H1 (cell line): ENCODE measurements at regions not wholly inside any gene's neighbourhood (a gene's known extent, or its start where the extent isn't known, plus 50 kb on each side); places are given as distances from the start of the nearest gene placed in this dataset.

ENCODE experiments used
- CTCF ChIA-PET: fragments of 300-600 bp; sonication (Branson Sonifier 250); formaldehyde crosslinking; loops from one replicate; lab custom pipeline; 2021; ENCODE audit not compliant: partially characterized antibody; lab: Charles Lee
- POLR2A ChIA-PET: fragments of 300-600 bp; sonication (Branson Sonifier 250); formaldehyde crosslinking; loops from one replicate; lab custom pipeline; 2021; ENCODE audit warnings: inconsistent platforms; ENCODE audit not compliant: partially characterized antibody; lab: Charles Lee
- DNase-seq, 2 experiments: peaks; one replicate each; pipeline versions ENCODE4 v3.0.0 to v3.0.0-alpha.2; 2010 to 2022; ENCODE audit warnings: low spot score in 2 of 2, low read depth in 1 of 2, mixed read lengths in 1 of 2
- FAIRE-seq: peaks from 2 replicates; lab custom pipeline; 2011; peaks lifted over from hg19 to GRCh38; lab: Jason Lieb, UNC
- H2AFZ ChIP-seq: 2 replicates; pipeline ENCODE4 v1.8.1; 2012; ENCODE audit warnings: low read length, inconsistent platforms
- H2AK5ac ChIP-seq: 2 replicates; pipeline ENCODE4 v1.6.1; 2013; ENCODE audit warnings: low read depth, low read length
- H2BK120ac ChIP-seq: replicated peaks from 2 replicates; pipeline ENCODE3; 2013; ENCODE audit warnings: low read depth, low read length, inconsistent platforms
- H2BK12ac ChIP-seq: 2 replicates; pipeline ENCODE4 v1.6.1; 2013; ENCODE audit warnings: low read depth, low read length
- H2BK15ac ChIP-seq: 2 replicates; pipeline ENCODE4 v1.6.1; 2013; ENCODE audit warnings: low read length
- H2BK20ac ChIP-seq: 2 replicates; pipeline ENCODE4 v1.6.1; 2013; ENCODE audit warnings: low read length
- H2BK5ac ChIP-seq: 2 replicates; pipeline ENCODE4 v1.6.1; 2013; ENCODE audit warnings: low read depth, low read length
- H3K14ac ChIP-seq: 2 replicates; pipeline ENCODE4 v1.6.1; 2013; ENCODE audit warnings: inconsistent platforms; ENCODE audit not compliant: insufficient read length
- H3K18ac ChIP-seq: 2 replicates; pipeline ENCODE4 v1.6.1; 2013; ENCODE audit warnings: low read length; ENCODE audit errors: extremely low read depth
- H3K23ac ChIP-seq: 2 replicates; pipeline ENCODE4 v1.6.1; 2013; ENCODE audit warnings: inconsistent platforms; ENCODE audit not compliant: insufficient read length
- H3K23me2 ChIP-seq: 2 replicates; pipeline ENCODE4 v1.6.1; 2013; ENCODE audit warnings: low read depth, low read length
- H3K27ac ChIP-seq: 2 replicates; pipeline ENCODE4 v1.6.1; 2011; ENCODE audit warnings: low read depth, low read length, inconsistent platforms
- H3K27me3 ChIP-seq, 4 experiments: replicated peaks in 1 of 4; 1 replicate in 1 of 4; 2 replicates in 3 of 4; pipeline versions ENCODE4 v1.6.1 to v1.8.1; 2011 to 2013; ENCODE audit warnings: low read length in 3 of 4, mild to moderate bottlenecking in 3 of 4, inconsistent platforms in 2 of 4, mixed read lengths in 2 of 4, moderate library complexity in 1 of 4; ENCODE audit not compliant: control insufficient read depth in 3 of 4, insufficient read depth in 3 of 4; ENCODE audit errors: extremely low read depth in 1 of 4
- H3K36me3 ChIP-seq, 4 experiments: 2 replicates each; pipeline versions ENCODE4 v1.6.1 to v1.8.1; 2011 to 2013; ENCODE audit warnings: mild to moderate bottlenecking in 4 of 4, low read length in 3 of 4, moderate library complexity in 2 of 4, control low read depth in 1 of 4, inconsistent platforms in 1 of 4; ENCODE audit not compliant: insufficient read depth in 4 of 4, control insufficient read depth in 2 of 4
- H3K4ac ChIP-seq: replicated peaks from 2 replicates; pipeline ENCODE3; 2013; ENCODE audit warnings: low read length, low read depth, mixed read lengths, inconsistent platforms; ENCODE audit not compliant: insufficient read length
- H3K4me1 ChIP-seq, 4 experiments: replicated peaks in 1 of 4; 1 replicate in 1 of 4; 2 replicates in 3 of 4; pipeline versions ENCODE4 v1.6.1 to v1.8.1; 2011 to 2013; ENCODE audit warnings: low read length in 3 of 4, inconsistent platforms in 2 of 4, mixed read lengths in 1 of 4; ENCODE audit not compliant: insufficient read depth in 4 of 4, control insufficient read depth in 3 of 4
- H3K4me2 ChIP-seq, 2 experiments: 2 replicates each; pipeline versions ENCODE4 v1.6.1 to v1.8.1; 2011 to 2013; ENCODE audit warnings: low read depth in 2 of 2, low read length in 2 of 2, control low read depth in 1 of 2, inconsistent platforms in 1 of 2, mild to moderate bottlenecking in 1 of 2; ENCODE audit not compliant: insufficient read depth in 1 of 2
- H3K4me3 ChIP-seq, 4 experiments: fragments of 200-600, 300-600 bp in 1 of 4; sonication (generic), shearing (Covaris generic), sonication (Bioruptor Twin) in 1 of 4; 2 replicates each; pipeline versions ENCODE4 v1.5.1 to v1.8.1; 2011 to 2016; ENCODE audit warnings: low read length in 4 of 4, low read depth in 3 of 4, control low read depth in 2 of 4, inconsistent platforms in 2 of 4, mild to moderate bottlenecking in 2 of 4, mixed read lengths in 1 of 4, moderate library complexity in 1 of 4; ENCODE audit not compliant: insufficient read depth in 2 of 4; ENCODE audit errors: extremely low read depth in 1 of 4
- H3K56ac ChIP-seq: replicated peaks from 2 replicates; pipeline ENCODE3; 2013; ENCODE audit warnings: low read depth, mild to moderate bottlenecking, mixed read lengths, low read length, inconsistent platforms; ENCODE audit not compliant: insufficient read length
- H3K79me1 ChIP-seq: 2 replicates; pipeline ENCODE4 v1.6.1; 2013; ENCODE audit warnings: low read depth, low read length, control low read depth
- H3K79me2 ChIP-seq, 2 experiments: 2 replicates each; pipeline versions ENCODE4 v1.6.1 to v1.8.1; 2012 to 2013; ENCODE audit warnings: low read length in 2 of 2, mild to moderate bottlenecking in 2 of 2, inconsistent platforms in 1 of 2; ENCODE audit not compliant: insufficient read depth in 2 of 2, control insufficient read depth in 1 of 2
- H3K9ac ChIP-seq, 4 experiments: replicated peaks in 1 of 4; 1 replicate in 1 of 4; 2 replicates in 3 of 4; pipeline versions ENCODE4 v1.6.1 to v1.8.1; 2011 to 2013; ENCODE audit warnings: low read depth in 3 of 4, low read length in 3 of 4, control low read depth in 2 of 4, mild to moderate bottlenecking in 2 of 4, moderate library complexity in 2 of 4, inconsistent platforms in 1 of 4; ENCODE audit errors: extremely low read depth in 1 of 4
- H3K9me3 ChIP-seq, 2 experiments: 2 replicates each; pipeline versions ENCODE4 v1.6.1 to v1.8.1; 2012 to 2013; ENCODE audit warnings: mild to moderate bottlenecking in 2 of 2, moderate library complexity in 2 of 2, control low read depth in 1 of 2, inconsistent platforms in 1 of 2, low read depth in 1 of 2, low read length in 1 of 2, mixed read lengths in 1 of 2; ENCODE audit not compliant: insufficient read depth in 2 of 2
- H4K20me1 ChIP-seq, 2 experiments: replicated peaks in 1 of 2; 2 replicates each; pipeline versions ENCODE3 to v1.8.1; 2011 to 2013; ENCODE audit warnings: inconsistent platforms in 2 of 2, low read length in 2 of 2, mild to moderate bottlenecking in 1 of 2; ENCODE audit not compliant: insufficient read depth in 2 of 2, control insufficient read depth in 1 of 2
- H4K5ac ChIP-seq: 2 replicates; pipeline ENCODE4 v1.6.1; 2013; ENCODE audit warnings: low read length, low read depth, mixed read lengths, inconsistent platforms; ENCODE audit not compliant: insufficient read length
- H4K8ac ChIP-seq: 2 replicates; pipeline ENCODE4 v1.8.0; 2013; ENCODE audit warnings: mild to moderate bottlenecking, moderate library complexity, low read length, inconsistent platforms; ENCODE audit not compliant: insufficient read depth; ENCODE audit errors: extremely low read depth
- H4K91ac ChIP-seq: replicated peaks from 2 replicates; pipeline ENCODE3; 2013; ENCODE audit warnings: low read length, mixed read lengths, inconsistent platforms; ENCODE audit not compliant: insufficient read length
- ASH2L ChIP-seq: fragments of 200-600, 300-600 bp; sonication (generic); IDR thresholded peaks from one replicate; pipeline ENCODE4 v1.7.1; 2017; ENCODE audit warnings: low read length
- CBX5 ChIP-seq: fragments of 300-800, 300-1000 bp; sonication (generic); IDR thresholded peaks from 2 replicates; pipeline ENCODE4 v1.7.1; 2016; ENCODE audit warnings: antibody characterized with exemption, low read length, low read depth
- EP300 ChIP-seq, 2 experiments: IDR thresholded peaks; 1 replicate in 1 of 2; 2 replicates in 1 of 2; pipeline ENCODE4 v1.6.1; 2011 to 2012; ENCODE audit warnings: low read depth in 2 of 2, low read length in 2 of 2, mild to moderate bottlenecking in 2 of 2, borderline replicate concordance in 1 of 2, inconsistent platforms in 1 of 2, moderate library complexity in 1 of 2
- GABPA ChIP-seq: IDR thresholded peaks from 2 replicates; pipeline ENCODE4 v1.6.1; 2011; ENCODE audit warnings: mild to moderate bottlenecking, low read length, moderate library complexity, borderline replicate concordance; ENCODE audit not compliant: insufficient read depth
- KDM1A ChIP-seq: fragments of 200-600, 300-600 bp; sonication (generic); IDR thresholded peaks from 2 replicates; pipeline ENCODE4 v1.7.1; 2016; ENCODE audit warnings: mild to moderate bottlenecking, low read length, borderline replicate concordance
- KDM4A ChIP-seq: IDR thresholded peaks from one replicate; pipeline ENCODE4 v1.7.1; 2012; ENCODE audit warnings: low read depth, mild to moderate bottlenecking, moderate library complexity, low read length, inconsistent platforms; ENCODE audit not compliant: severe bottlenecking
- POU5F1 ChIP-seq: IDR thresholded peaks from 2 replicates; pipeline ENCODE4 v1.6.1; 2011; ENCODE audit warnings: low read depth, mild to moderate bottlenecking, low read length, moderate library complexity
- RNF2 ChIP-seq: fragments of 200-900, 300-1000 bp; sonication (generic); IDR thresholded peaks from 2 replicates; pipeline ENCODE4 v1.7.1; 2016; ENCODE audit warnings: borderline replicate concordance, low read depth, mild to moderate bottlenecking, antibody characterized with exemption, low read length; ENCODE audit not compliant: poor library complexity, severe bottlenecking; ENCODE audit errors: missing control alignments
- SP1 ChIP-seq: IDR thresholded peaks from 2 replicates; pipeline ENCODE4 v1.6.1; 2011; ENCODE audit warnings: low read depth, low read length
- YY1 ChIP-seq: IDR thresholded peaks from 2 replicates; pipeline ENCODE4 v1.6.1; 2011; ENCODE audit warnings: low read depth, mild to moderate bottlenecking, low read length
- WGBS, 2 experiments: shearing (Covaris generic) in 1 of 2; methylation state at CpG; one replicate each; pipeline versions ENCODE4 v1.1.6 to v1.1.7; 2013 to 2015; ENCODE audit warnings: low lambda C conversion rate in 2 of 2, mixed read lengths in 2 of 2, inconsistent platforms in 1 of 2, low coverage in 1 of 2, missing lambda C conversion rate in 1 of 2; ENCODE audit not compliant: insufficient replicate concordance in 2 of 2, insufficient coverage in 1 of 2, insufficient read length in 1 of 2; ENCODE audit errors: extremely low coverage in 1 of 2, missing lambda C conversion rate in 1 of 2; 5-methylcytosine and 5-hydroxymethylcytosine counted together
- TF ChIP-seq, protein P1 (sequence below): IDR thresholded peaks from 2 replicates; pipeline ENCODE4 v1.6.1; 2011; ENCODE audit warnings: low read depth, mild to moderate bottlenecking, low read length; ENCODE audit not compliant: insufficient read depth

DNA sequence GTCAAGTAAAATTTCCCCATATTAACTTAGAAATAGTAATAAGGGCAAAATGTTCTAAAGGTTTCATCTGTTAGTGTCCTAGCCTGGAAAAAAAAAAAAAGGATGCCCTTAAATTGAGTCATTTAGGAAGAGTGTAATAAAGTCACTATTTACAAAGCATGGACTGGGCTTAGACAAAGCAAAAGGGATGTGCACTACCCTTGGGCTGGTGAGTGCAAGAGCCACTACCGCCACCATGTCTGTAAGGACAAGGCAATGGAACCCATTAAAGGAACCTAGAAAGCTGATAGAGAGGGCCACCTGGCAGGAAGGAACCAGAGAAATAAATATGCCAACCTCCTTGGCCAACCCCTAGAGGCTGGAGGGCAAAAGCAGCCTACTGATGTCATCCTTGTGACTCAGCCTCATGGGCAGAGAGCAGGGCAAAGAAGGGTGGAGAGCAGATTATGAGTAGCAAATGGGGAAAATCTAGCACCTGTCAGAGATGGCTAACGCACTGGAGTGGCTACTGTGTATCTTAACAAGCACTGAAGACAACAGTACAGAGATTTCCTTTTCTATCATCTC lies 59.5 kb upstream of the FUT8 start:
- ChIA-PET CTCF (interaction anchor here (0.7 kb wide), 1 partner anchor 403 kb away, joined by 4 read pairs; no protein-coding TSS in a partner anchor), POLR2A (no interaction called here)
- Histone ChIP-seq H3K27me3 (no peaks in the 10 kb centered on the region; a peak in 1 of 7 replicates), H3K79me2 (no peaks in the 10 kb centered on the region), H2BK15ac (no peak overlapping the region), H3K23ac (no peak overlapping the region), H3K9me3 (no peaks in the 10 kb centered on the region), H3K9ac (0 out of 7 replicates have a peak overlapping the region, but pooled peaks of 1 of the 4 experiments have one; percentile 28), H3K36me3 (no peaks in the 10 kb centered on the region), H2BK12ac (no peak overlapping the region), H3K23me2 (no peaks in the 10 kb centered on the region; the same call in 1 of the 2 replicates), H2AFZ (no peak overlapping the region), H2BK5ac (no peak overlapping the region), H3K4me2 (no peak overlapping the region), H3K4me3 (no peak overlapping the region), H3K79me1 (no peaks in the 10 kb centered on the region), H3K27ac (no peak overlapping the region), H2BK120ac (no peak overlapping the region), H3K4me1 (peaks cover 0 to 5% (median 1%) of the 10 kb centered on the region in 4 experiments; a peak in 3 of 7 replicates), H4K91ac (no peak overlapping the region), H4K8ac (no peak overlapping the region), H3K18ac (no peak overlapping the region), H3K14ac (no peak overlapping the region), H3K4ac (no peak overlapping the region), H2BK20ac (no peak overlapping the region), H3K56ac (no peak overlapping the region), H4K5ac (no peak overlapping the region), H4K20me1 (no peaks in the 10 kb centered on the region), H2AK5ac (no peak overlapping the region)
- WGBS, 2 experiments = 93% methylated on average over 2 of the region's 2 CpGs; no CpG with 5 or more reads in 1 of the 2 experiments
- DNase-seq (no peak), FAIRE-seq (no peak)
- TF ChIP-seq RNF2 = no peak
- TF ChIP-seq GABPA = no peak
- TF ChIP-seq ASH2L = no peak
- TF ChIP-seq KDM1A = no peak
- TF ChIP-seq KDM4A = no peak
- TF ChIP-seq CBX5 = no peak
- TF ChIP-seq SP1 = no peak
- TF ChIP-seq, protein P1, sequence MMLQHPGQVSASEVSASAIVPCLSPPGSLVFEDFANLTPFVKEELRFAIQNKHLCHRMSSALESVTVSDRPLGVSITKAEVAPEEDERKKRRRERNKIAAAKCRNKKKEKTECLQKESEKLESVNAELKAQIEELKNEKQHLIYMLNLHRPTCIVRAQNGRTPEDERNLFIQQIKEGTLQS = no peak
- TF ChIP-seq YY1 = no peak
- TF ChIP-seq EP300 (IDR thresholded peaks at IDR 0.05; ENCODE audit: borderline replicate concordance in 1 of 2, low read depth in 2 of 2, low read length in 2 of 2) = no peak
- no peak for TF ChIP-seq POU5F1
